A673 (cell line): ENCODE measurements at regions not wholly inside any gene's neighbourhood (a gene's known extent, or its start where the extent isn't known, plus 50 kb on each side); places are given as distances from the start of the nearest gene placed in this dataset.

Experiments used
- BruUV-seq: library from RNA; stranded (reverse); fragments of 400-500 nt; replicated peaks from 2 replicates; lab custom pipeline; 2021; lab: Mats Ljungman, UMichigan
- CTCF ChIA-PET: fragments of 300-600 bp; sonication (Branson Sonifier 250); formaldehyde crosslinking; loops from one replicate; lab custom pipeline; 2022; ENCODE audit warnings: antibody characterized with exemption; lab: Charles Lee
- POLR2A ChIA-PET: fragments of 300-600 bp; sonication (Branson Sonifier 250); formaldehyde crosslinking; loops from one replicate; lab custom pipeline; 2022; ENCODE audit warnings: antibody characterized with exemption; ENCODE audit not compliant: low non-redundant PET; lab: Charles Lee
- DNase-seq: peaks from one replicate; pipeline ENCODE4 v3.0.0-alpha.2; 2015; ENCODE audit warnings: low spot score
- H3K27ac ChIP-seq: fragments of 200-600 bp; sonication (generic); 2 replicates; pipeline ENCODE4 v1.5.1; 2016; ENCODE audit warnings: mixed run types, low read depth, mild to moderate bottlenecking, mixed read lengths, antibody characterized with exemption, low read length; ENCODE audit not compliant: poor library complexity, severe bottlenecking
- H3K27me3 ChIP-seq: fragments of 200-600 bp; sonication (generic); replicated peaks from 2 replicates; pipeline ENCODE4 v1.6.1; 2017; ENCODE audit warnings: mixed run types, low read depth, mild to moderate bottlenecking, mixed read lengths, antibody characterized with exemption, low read length; ENCODE audit not compliant: insufficient read depth, poor library complexity
- H3K36me3 ChIP-seq: fragments of 200-600 bp; sonication (generic); 2 replicates; pipeline ENCODE4 v1.6.1; 2016; ENCODE audit warnings: mixed run types, mild to moderate bottlenecking, mixed read lengths, antibody characterized with exemption, low read length; ENCODE audit not compliant: insufficient read depth, poor library complexity, severe bottlenecking
- H3K4me1 ChIP-seq: fragments of 200-600 bp; sonication (generic); 2 replicates; pipeline ENCODE4 v1.6.1; 2017; ENCODE audit warnings: mixed run types, mild to moderate bottlenecking, mixed read lengths, antibody characterized with exemption, low read length; ENCODE audit not compliant: insufficient read depth, poor library complexity, severe bottlenecking
- H3K4me3 ChIP-seq: fragments of 200-600 bp; sonication (generic); 2 replicates; pipeline ENCODE4 v1.5.1; 2016; ENCODE audit warnings: low read depth, mixed run types, mild to moderate bottlenecking, mixed read lengths, low read length; ENCODE audit not compliant: poor library complexity, severe bottlenecking
- H3K9me3 ChIP-seq: fragments of 200-600 bp; sonication (generic); 2 replicates; pipeline ENCODE4 v1.6.1; 2016; ENCODE audit warnings: mixed run types, low read depth, mild to moderate bottlenecking, mixed read lengths, antibody characterized with exemption, low read length; ENCODE audit not compliant: poor library complexity, severe bottlenecking
- CTCF ChIP-seq: fragments of 300-800, 200-600 bp; sonication (generic); conservative IDR thresholded peaks from 2 replicates; pipeline ENCODE4 v1.5.1; 2017; ENCODE audit warnings: low read depth, mild to moderate bottlenecking, antibody characterized with exemption, low read length, moderate library complexity, mixed read lengths
- EZH2 ChIP-seq: fragments of 200-600 bp; sonication (generic); IDR thresholded peaks from 2 replicates; pipeline ENCODE4 v1.6.1; 2017; ENCODE audit warnings: borderline replicate concordance, low read depth, mild to moderate bottlenecking, mixed read lengths, antibody characterized with exemption, low read length; ENCODE audit not compliant: poor library complexity, severe bottlenecking
- intact Hi-C: fragments of 100-400 bp; cut with micrococcal nuclease; formaldehyde crosslinking; loops from one replicate; pipeline ENCODE4 v1.10.0; 2022; ENCODE audit not compliant: unreplicated experiment

GRCh38 chr21:15324542-15324941 lies 259.7 kb upstream of the NRIP1 start:
- H3K4me3 ChIP-seq = no peak overlapping the region
- POLR2A ChIA-PET = no interaction called here
- TF ChIP-seq EZH2 (no peak), CTCF (no peak)

GRCh38 chr21:15326032-15326867 lies 261.4 kb upstream of the NRIP1 start:
- TF ChIP-seq CTCF (no peak), EZH2 (no peak)
- ChIA-PET CTCF (no interaction called here), POLR2A (no interaction called here)
- intact Hi-C loops = no loop called here
- DNase-seq = no peak
- Histone ChIP-seq H3K9me3 (no peaks in the 10 kb centered on the region), H3K27me3 (no peaks in the 10 kb centered on the region), H3K4me3 (no peak overlapping the region), H3K4me1 (no peaks in the 10 kb centered on the region), H3K27ac (no peak overlapping the region), H3K36me3 (no peaks in the 10 kb centered on the region)
- BruUV-seq = no TSS peak

More at GRCh38 chr21:15324542-15324941, 259.7 kb upstream of the NRIP1 start:
- Histone ChIP-seq H3K27ac (no peak overlapping the region), H3K4me1 (no peaks in the 10 kb centered on the region), H3K36me3 (no peaks in the 10 kb centered on the region), H3K9me3 (no peaks in the 10 kb centered on the region), H3K27me3 (no peaks in the 10 kb centered on the region)
- CTCF ChIA-PET = no interaction called here
- DNase-seq = no peak
- BruUV-seq = no TSS peak
- intact Hi-C loops = no loop called here

GRCh38 chr21:15327637-15328265 lies 263.0 kb upstream of the NRIP1 start:
- Histone ChIP-seq H3K9me3 (no peaks in the 10 kb centered on the region), H3K36me3 (no peaks in the 10 kb centered on the region), H3K4me1 (no peaks in the 10 kb centered on the region), H3K27me3 (no peaks in the 10 kb centered on the region), H3K4me3 (no peak overlapping the region), H3K27ac (no peak overlapping the region)
- intact Hi-C loops = no loop called here
- TF ChIP-seq CTCF (no peak), EZH2 (no peak)
- CTCF ChIA-PET = no interaction called here
- POLR2A ChIA-PET = no interaction called here
- no TSS peak for BruUV-seq
- DNase-seq = no peak
